Sigmoid colon (tissue), 3 donors: ENCODE measurements at regions not wholly inside any gene's neighbourhood (a gene's known extent, or its start where the extent isn't known, plus 50 kb on each side); places are given as distances from the start of the nearest gene placed in this dataset.

Source experiments
- CTCF ChIP-seq, 4 experiments: fragments of 450-650 bp in 3 of 4; fragments of 200-600 bp in 1 of 4; IDR thresholded peaks; one replicate each; pipeline ENCODE4 v1.5.1; 2016 to 2019; ENCODE audit warnings: antibody characterized with exemption in 4 of 4, mild to moderate bottlenecking in 3 of 4, moderate library complexity in 2 of 4
- POLR2A ChIP-seq, 2 donors: fragments of 450-650 bp; IDR thresholded peaks; one replicate each; pipeline ENCODE4 v1.6.1; 2016; ENCODE audit warnings: antibody characterized with exemption in 2 of 2, mild to moderate bottlenecking in 2 of 2, moderate library complexity in 2 of 2

- TF ChIP-seq POLR2A (IDR thresholded peaks at IDR 0.05) (no peak), CTCF (IDR thresholded peaks at IDR 0.05) (no peak)
Observed at GRCh38 chr2:208906330-208906729, 499.7 kb downstream of the PTH2R start.
